Esophagus squamous epithelium (tissue), 4 donors: ENCODE measurements at regions not wholly inside any gene's neighbourhood (a gene's known extent, or its start where the extent isn't known, plus 50 kb on each side); places are given as distances from the start of the nearest gene placed in this dataset.

Experiments
- CTCF ChIP-seq, 6 experiments: fragments of 450-650 bp in 4 of 6; fragments of 200-600 bp in 2 of 6; sonication (generic) in 2 of 6; IDR thresholded peaks; one replicate each; pipeline ENCODE4 v1.5.1; 2016 to 2019; ENCODE audit warnings: antibody characterized with exemption in 6 of 6, mild to moderate bottlenecking in 4 of 6, moderate library complexity in 4 of 6
- POLR2A ChIP-seq, 4 donors: fragments of 450-650 bp; IDR thresholded peaks; one replicate each; pipeline ENCODE4 v1.6.1; 2017; ENCODE audit warnings: antibody characterized with exemption in 4 of 4, mild to moderate bottlenecking in 4 of 4, moderate library complexity in 3 of 4

- TF ChIP-seq CTCF (IDR thresholded peaks at IDR 0.05) (no peak), POLR2A (IDR thresholded peaks at IDR 0.05) (no peak)
These were observed 67.1 kb upstream of the PREP start for GRCh38 chr6:105469946-105470345.
